HepG2 (cell line): ENCODE measurements at regions not wholly inside any gene's neighbourhood (a gene's known extent, or its start where the extent isn't known, plus 50 kb on each side); places are given as distances from the start of the nearest gene placed in this dataset.

Source experiments
- ATAC-seq: fragments of 200-7000 bp; cut with Tn5 transposase; 3 replicates; pipeline ENCODE4 v1.9.1; 2020; ENCODE audit warnings: mild to moderate bottlenecking, moderate library complexity
- BruUV-seq: library from RNA; stranded (reverse); fragments of 400-500 nt; replicated peaks from 2 replicates; lab custom pipeline; 2021; lab: Mats Ljungman, UMichigan
- CTCF ChIA-PET: fragments of 300-600 bp; formaldehyde crosslinking; extraction: SDS; loops from one replicate; lab custom pipeline; 2021; ENCODE audit warnings: low total read pairs, inconsistent platforms, low intra/inter-chr PET ratio; lab: Yijun Ruan, JAX
- POLR2A ChIA-PET: fragments of 350-600 bp; sonication (Branson Sonifier 250); formaldehyde crosslinking; loops from one replicate; lab custom pipeline; 2020; ENCODE audit warnings: antibody characterized with exemption, inconsistent platforms; lab: Yijun Ruan, JAX
- DNase-seq: peaks from one replicate; pipeline ENCODE4 v3.0.0-alpha.2; 2015; ENCODE audit warnings: low spot score
- FAIRE-seq: peaks from 3 replicates; lab custom pipeline; 2011; peaks lifted over from hg19 to GRCh38; lab: Jason Lieb, UNC
- H2AFZ ChIP-seq: one replicate; pipeline ENCODE4 v1.6.1; 2011; ENCODE audit warnings: low read length, inconsistent platforms
- H3K27ac ChIP-seq: fragments of 300-600 bp; 3 replicates; pipeline ENCODE4 v1.8.0; 2011; ENCODE audit warnings: mixed run types, mild to moderate bottlenecking, mixed read lengths, low read length, inconsistent platforms; ENCODE audit not compliant: insufficient read depth; ENCODE audit errors: extremely low read length
- H3K27me3 ChIP-seq, 2 experiments: fragments of 200-600 bp in 1 of 2; 2 replicates in 1 of 2; 3 replicates in 1 of 2; pipeline versions ENCODE4 v1.6.0 to v1.8.0; 2011; ENCODE audit warnings: low read length in 2 of 2, mild to moderate bottlenecking in 2 of 2, moderate library complexity in 2 of 2, inconsistent platforms in 1 of 2; ENCODE audit not compliant: insufficient read depth in 2 of 2, control insufficient read depth in 1 of 2
- H3K36me3 ChIP-seq, 2 experiments: fragments of 200-600 bp in 1 of 2; replicated peaks in 1 of 2; 2 replicates in 1 of 2; 3 replicates in 1 of 2; pipeline versions ENCODE4 v1.5.1 to v1.8.0; 2011; ENCODE audit warnings: low read length in 2 of 2, inconsistent platforms in 1 of 2; ENCODE audit not compliant: insufficient read depth in 2 of 2, control insufficient read depth in 1 of 2
- H3K4me1 ChIP-seq: 2 replicates; pipeline ENCODE4 v1.5.1; 2012; ENCODE audit warnings: low read length, inconsistent platforms; ENCODE audit not compliant: insufficient read depth
- H3K4me2 ChIP-seq: 2 replicates; pipeline ENCODE4 v1.6.0; 2011; ENCODE audit warnings: low read depth, low read length, inconsistent platforms
- H3K4me3 ChIP-seq, 3 experiments: fragments of 200-600 bp in 1 of 3; sonication (generic), shearing (Covaris generic) in 1 of 3; replicated peaks in 1 of 3; 2 replicates each; pipeline ENCODE4 v1.5.1; 2011 to 2016; ENCODE audit warnings: low read length in 3 of 3, inconsistent platforms in 2 of 3, low read depth in 2 of 3, mild to moderate bottlenecking in 2 of 3, control low read depth in 1 of 3, mixed read lengths in 1 of 3; ENCODE audit not compliant: insufficient read depth in 1 of 3
- H3K79me2 ChIP-seq: one replicate; pipeline ENCODE4 v1.6.1; 2011; ENCODE audit warnings: low read length, inconsistent platforms; ENCODE audit not compliant: insufficient read depth
- H3K9ac ChIP-seq: 2 replicates; pipeline ENCODE4 v1.6.0; 2011; ENCODE audit warnings: mild to moderate bottlenecking, low read depth, low read length, inconsistent platforms; ENCODE audit not compliant: insufficient read depth
- H3K9me3 ChIP-seq: 2 replicates; pipeline ENCODE4 v1.5.1; 2012; ENCODE audit warnings: mild to moderate bottlenecking, low read length
- H4K20me1 ChIP-seq: 2 replicates; pipeline ENCODE4 v1.6.0; 2011; ENCODE audit warnings: inconsistent platforms, mild to moderate bottlenecking, low read length, moderate library complexity; ENCODE audit not compliant: insufficient read depth
- ARID4A ChIP-seq: sonication (generic); formaldehyde crosslinking; IDR thresholded peaks from 2 replicates; pipeline ENCODE4 v1.5.0; 2020; ENCODE audit warnings: mild to moderate bottlenecking, missing genetic modification reagents, borderline replicate concordance
- ATAD3A ChIP-seq: sonication (generic); formaldehyde crosslinking; IDR thresholded peaks from 2 replicates; pipeline ENCODE4 v1.4.0; 2020; ENCODE audit warnings: missing genetic modification reagents
- CBFB ChIP-seq: sonication (generic); formaldehyde crosslinking; IDR thresholded peaks from 2 replicates; pipeline ENCODE4 v1.4.0; 2020; ENCODE audit warnings: missing genetic modification reagents
- DPF2 ChIP-seq: sonication (generic); formaldehyde crosslinking; IDR thresholded peaks from 2 replicates; pipeline ENCODE4 v1.4.0; 2020; ENCODE audit warnings: mild to moderate bottlenecking, low read depth, missing genetic modification reagents, borderline replicate concordance
- E2F5 ChIP-seq: sonication (generic); formaldehyde crosslinking; conservative IDR thresholded peaks from 2 replicates; pipeline ENCODE4 v1.4.0; 2020; ENCODE audit warnings: missing genetic modification reagents
- GATAD2A ChIP-seq: IDR thresholded peaks from 2 replicates; pipeline ENCODE4 v1.6.1; 2016
- MNT ChIP-seq: fragments of 450-650 bp; IDR thresholded peaks from 2 replicates; pipeline ENCODE4 v1.6.1; 2016
- REPIN1 ChIP-seq: sonication (generic); formaldehyde crosslinking; IDR thresholded peaks from 2 replicates; pipeline ENCODE4 v1.8.0; 2022; ENCODE audit warnings: missing genetic modification reagents, low read depth, mild to moderate bottlenecking, borderline replicate concordance
- TBX3 ChIP-seq: fragments of 450-650 bp; IDR thresholded peaks from 2 replicates; pipeline ENCODE4 v1.6.1; 2017; ENCODE audit warnings: antibody characterized with exemption, mild to moderate bottlenecking, inconsistent platforms, borderline replicate concordance
- ZBTB44 ChIP-seq: sonication (generic); formaldehyde crosslinking; IDR thresholded peaks from 2 replicates; pipeline ENCODE4 v1.4.0; 2020; ENCODE audit warnings: missing genetic modification reagents
- ZFP62 ChIP-seq: sonication (generic); formaldehyde crosslinking; IDR thresholded peaks from 2 replicates; pipeline ENCODE4 v1.4.0; 2020; ENCODE audit warnings: missing genetic modification reagents
- ZNF296 ChIP-seq: sonication (generic); formaldehyde crosslinking; conservative IDR thresholded peaks from 2 replicates; pipeline ENCODE4 v1.5.0; 2020; ENCODE audit warnings: mild to moderate bottlenecking, missing genetic modification reagents
- WGBS: methylation state at CpG from one replicate; pipeline ENCODE4 v1.1.6; 2017; ENCODE audit warnings: low lambda C conversion rate; 5-methylcytosine and 5-hydroxymethylcytosine counted together
- in situ Hi-C: cut with HindIII; loops from 2 replicates; pipeline ENCODE4 v1.10.0; 2017; ENCODE audit warnings: low pct_unique_long_range_greater_than_20kb; ENCODE audit not compliant: extremely low pct_ligation_motif_present
- intact Hi-C: fragments of 100-400 bp; cut with micrococcal nuclease; formaldehyde crosslinking; loops from one replicate; pipeline ENCODE4 v1.10.0; 2022; ENCODE audit not compliant: unreplicated experiment

- TF ChIP-seq E2F5 = no peak
Observed at GRCh38 chrX:42944381-42944998, 166.5 kb upstream of the PPP1R2C start (continued).

GRCh38 chrX:42946544-42947194 lies 168.7 kb upstream of the PPP1R2C start:
- no peaks in the 10 kb centered on the region for H3K4me1 ChIP-seq
- no peaks in the 10 kb centered on the region for H3K36me3 ChIP-seq
- H3K27ac ChIP-seq = no peak overlapping the region
- no peak for DNase-seq
- H4K20me1 ChIP-seq = no peaks in the 10 kb centered on the region
- no peaks in the 10 kb centered on the region for H3K27me3 ChIP-seq
- no TSS peak for BruUV-seq
- H3K9ac ChIP-seq = no peak overlapping the region
- H3K79me2 ChIP-seq = no peaks in the 10 kb centered on the region
- no peak for FAIRE-seq
- WGBS = 27% methylated on average over 6 of the region's 6 CpGs
- no peak for ATAC-seq
- H3K4me3 ChIP-seq = no peak overlapping the region
- H3K4me2 ChIP-seq = no peak overlapping the region
- intact Hi-C loops (no loop called here), in situ Hi-C loops (no loop called here)
- POLR2A ChIA-PET = no interaction called here
- no peaks in the 10 kb centered on the region for H3K9me3 ChIP-seq
- CTCF ChIA-PET = no interaction called here
- no peak overlapping the region for H2AFZ ChIP-seq
- TF ChIP-seq ZNF296 (CRISPR knock-in tag) (no peak), REPIN1 (CRISPR knock-in tag) (no peak), CBFB (CRISPR knock-in tag) (no peak), ARID4A (CRISPR knock-in tag) (no peak), GATAD2A (no peak), ATAD3A (no peak), ZFP62 (CRISPR knock-in tag) (no peak), ZBTB44 (no peak), MNT (no peak), TBX3 (no peak), DPF2 (CRISPR knock-in tag) (no peak)
